SW480 (cell line): ENCODE measurements at regions not wholly inside any gene's neighbourhood (a gene's known extent, or its start where the extent isn't known, plus 50 kb on each side); places are given as distances from the start of the nearest gene placed in this dataset.
"Not testable (repeated sequence)": the region's sequence is repeated elsewhere in the genome, so short reads cannot be mapped to it uniquely, and the experiment has no call there.

Experiments
- DNase-seq: peaks from one replicate; pipeline ENCODE4 v3.0.0-alpha.2; 2016; ENCODE audit warnings: low spot score

- DNase-seq = no peak
These were observed 282.1 kb upstream of the ZNF32 start for GRCh38 chr10:43930777-43931176.

DNA sequence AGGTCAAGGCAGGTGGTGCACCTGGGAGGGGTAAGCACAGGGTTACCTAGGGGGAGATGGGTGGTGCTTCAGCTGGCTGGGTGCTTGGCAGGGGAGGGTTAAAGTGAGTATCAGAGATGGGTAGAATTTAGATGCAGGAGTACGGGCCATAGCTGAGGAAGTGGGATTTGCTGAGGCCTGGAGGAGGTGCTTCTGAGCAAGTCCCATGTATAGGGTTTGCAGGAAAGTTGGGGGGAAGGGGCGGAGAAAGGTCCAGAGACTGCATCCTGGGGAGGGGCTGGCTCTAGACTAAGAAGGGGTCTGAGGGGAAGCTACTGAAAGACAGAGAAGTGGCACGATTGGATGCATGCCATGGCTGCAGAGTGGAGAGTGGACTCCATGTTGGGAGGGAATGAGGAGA, 281.6 kb upstream of the ZNF32 start:
- no peak for DNase-seq

DNA sequence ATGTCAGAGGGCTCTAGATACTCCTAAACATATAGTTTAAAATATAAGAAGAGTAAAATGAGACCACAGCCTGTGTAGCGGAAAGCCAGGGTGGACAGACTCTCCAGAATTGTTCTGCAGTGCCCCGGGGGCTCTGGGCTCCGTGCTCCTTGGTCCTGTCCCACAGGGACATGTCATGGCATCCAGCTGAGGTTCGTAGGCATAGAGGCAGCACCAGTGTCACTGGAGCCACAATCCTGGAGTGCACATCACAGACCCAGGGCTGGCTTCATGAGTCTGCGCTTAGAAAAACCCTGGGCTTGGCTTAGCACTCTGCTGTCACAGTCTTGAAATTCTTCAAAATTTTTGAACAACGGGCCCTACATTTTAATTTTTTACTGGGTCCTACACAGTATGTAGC, 280.4 kb upstream of the ZNF32 start:
- DNase-seq = no peak

DNA sequence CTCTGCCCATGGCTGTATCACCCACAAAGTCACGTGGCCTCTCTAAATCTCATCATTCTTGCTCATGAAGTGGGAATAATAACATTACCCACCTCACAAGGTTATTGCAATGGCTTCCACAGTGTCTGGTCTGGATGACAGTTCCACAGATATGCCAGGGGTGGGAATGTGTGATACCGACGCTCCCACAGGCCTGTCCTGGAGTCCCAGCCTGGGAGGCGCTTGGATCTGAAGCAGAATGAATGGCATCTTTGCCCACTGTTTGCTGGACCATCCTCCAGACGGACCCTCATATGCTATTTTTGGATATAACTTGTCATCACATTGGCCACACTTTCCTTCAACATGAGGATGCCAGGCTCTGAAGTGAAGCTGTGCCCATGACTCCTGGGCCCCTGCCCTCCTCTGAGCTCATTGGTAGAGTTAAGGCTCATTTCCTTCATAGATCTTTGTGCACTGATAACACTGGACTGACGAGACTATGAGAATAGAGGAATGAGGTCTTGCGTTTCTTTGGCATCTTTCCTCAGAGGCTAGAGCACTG, 279.8 kb upstream of the ZNF32 start:
- no peak for DNase-seq

DNA sequence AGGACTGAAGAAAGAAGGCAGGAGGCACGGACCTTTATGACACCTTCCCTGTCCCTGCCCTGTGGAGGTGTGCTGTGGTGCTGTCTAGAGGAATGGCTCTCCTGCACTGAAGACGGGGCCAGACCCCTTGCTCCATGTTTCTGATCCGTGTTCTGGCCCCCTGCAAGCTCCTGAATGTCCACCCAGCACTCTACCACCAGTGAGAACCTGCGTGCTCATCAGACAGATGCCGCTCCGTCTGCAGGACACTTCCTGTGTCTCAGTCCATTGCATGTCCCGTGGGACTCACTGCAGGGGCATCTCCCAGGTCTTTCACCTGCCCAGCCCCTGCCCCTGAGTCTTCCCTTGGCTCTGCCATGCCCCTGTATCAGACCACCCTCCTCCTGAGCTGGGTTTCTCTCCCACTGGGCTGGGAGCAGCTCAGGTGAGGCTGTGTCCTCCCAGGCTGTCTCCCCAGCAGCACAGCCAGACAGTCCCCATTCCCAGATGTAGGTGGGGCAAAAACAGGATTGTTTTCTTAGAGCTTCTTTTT, 278.3 kb upstream of the ZNF32 start:
- no peak for DNase-seq

GRCh38 chr10:43926371-43926770, 277.7 kb upstream of the ZNF32 start:
- DNase-seq = no peak

- no peak for DNase-seq
These were observed 277.1 kb upstream of the ZNF32 start for GRCh38 chr10:43925793-43926192.

GRCh38 chr10:43923328-43923727, 274.6 kb upstream of the ZNF32 start:
- DNase-seq = no peak

- DNase-seq = no peak
These were observed 273.9 kb upstream of the ZNF32 start for GRCh38 chr10:43922335-43923280.

GRCh38 chr10:43921881-43922280, 273.2 kb upstream of the ZNF32 start:
- no peak for DNase-seq

GRCh38 chr10:43921478-43921877, 272.8 kb upstream of the ZNF32 start:
- no peak for DNase-seq

DNA sequence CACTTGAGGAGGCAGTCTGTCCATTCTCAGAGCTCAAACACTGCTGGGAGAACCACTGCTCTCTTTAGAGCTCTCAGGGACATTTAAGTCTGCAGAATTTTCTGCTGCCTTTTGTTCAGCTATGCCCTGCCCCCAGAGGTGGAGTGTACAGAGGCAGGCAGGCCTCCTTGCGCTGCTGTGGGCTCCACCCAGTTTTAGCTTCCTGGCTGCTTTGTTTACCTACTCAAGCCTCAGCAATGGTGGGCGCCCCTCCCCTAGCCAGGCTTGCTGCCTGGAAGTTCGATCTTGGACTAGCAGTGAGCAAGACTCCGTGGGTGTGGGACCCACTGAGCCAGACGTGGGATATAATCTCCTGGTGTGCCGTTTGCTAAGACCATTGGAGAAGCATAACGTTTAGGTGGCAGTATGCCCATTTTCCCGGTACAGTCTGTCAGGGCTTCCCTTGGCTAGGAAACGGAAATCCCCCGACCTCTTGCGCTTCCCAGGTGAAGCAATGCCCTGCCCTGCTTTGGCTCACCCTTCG, 271.6 kb upstream of the ZNF32 start:
- DNase-seq = not testable (repeated sequence)

- DNase-seq = no peak
These were observed 265.1 kb upstream of the ZNF32 start for GRCh38 chr10:43913676-43914235.

DNA sequence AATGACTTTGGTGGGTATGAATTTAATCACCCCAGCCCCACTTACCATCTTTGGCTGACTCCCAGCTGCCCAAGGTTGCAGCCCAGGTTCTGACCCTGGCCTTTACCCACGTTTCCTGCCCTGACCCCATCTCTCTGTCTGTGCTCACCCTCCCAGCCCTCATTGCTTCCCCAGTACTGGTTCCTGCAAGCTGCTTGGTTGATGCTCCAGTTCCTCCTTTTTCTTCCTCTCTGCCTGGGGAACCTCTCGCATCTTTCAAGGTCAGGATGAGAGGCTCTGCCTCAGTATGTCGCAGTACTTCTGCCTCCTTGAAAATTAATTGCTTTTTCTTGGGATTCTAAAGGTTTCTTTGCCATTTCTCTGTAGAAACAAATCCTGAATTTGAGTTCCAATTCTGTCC, 263.8 kb upstream of the ZNF32 start:
- no peak for DNase-seq

GRCh38 chr10:43906490-43906889, 257.8 kb upstream of the ZNF32 start:
- no peak for DNase-seq

- DNase-seq = no peak
These were observed 257.0 kb upstream of the ZNF32 start for GRCh38 chr10:43905512-43906236.

DNA sequence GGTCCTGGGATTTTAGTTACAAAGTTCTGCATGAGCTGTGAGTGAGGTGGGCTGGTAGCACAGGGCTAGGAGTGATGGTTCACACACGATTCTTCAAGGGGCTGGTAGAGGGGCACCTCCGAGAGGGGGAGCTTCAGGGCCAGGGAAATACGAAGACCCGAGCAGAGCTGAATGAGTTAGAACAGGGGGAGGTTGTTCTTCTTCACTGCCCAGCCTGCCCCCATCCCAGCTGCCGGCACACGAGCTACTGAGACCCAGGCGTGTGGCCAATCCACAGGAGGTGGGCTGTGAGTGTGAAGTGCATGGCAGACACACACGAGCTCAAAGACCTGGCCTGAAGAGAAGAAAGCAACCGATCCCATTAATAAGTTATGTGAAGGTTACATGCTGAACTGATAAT, 256.2 kb upstream of the ZNF32 start:
- no peak for DNase-seq

DNA sequence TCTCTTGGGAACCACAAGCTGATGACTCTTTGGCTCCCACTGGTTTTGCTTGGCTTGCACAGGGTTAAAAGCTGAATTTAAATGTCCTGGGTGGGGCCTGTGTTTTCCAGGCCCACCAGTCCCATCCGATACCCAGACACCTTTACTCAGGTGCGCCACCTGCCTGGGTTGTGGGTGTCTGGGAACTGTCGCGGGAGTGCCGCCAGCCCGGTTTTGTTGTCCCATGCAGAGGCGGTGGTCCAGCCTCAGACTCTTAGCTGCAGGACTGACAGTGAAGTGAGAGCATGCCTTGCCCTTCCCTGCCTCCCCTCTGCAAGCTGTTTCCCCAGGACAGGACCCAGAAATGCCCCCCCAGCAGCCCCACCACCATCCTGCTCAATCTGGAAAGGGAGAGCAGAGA, 255.6 kb upstream of the ZNF32 start:
- DNase-seq = no peak

DNA sequence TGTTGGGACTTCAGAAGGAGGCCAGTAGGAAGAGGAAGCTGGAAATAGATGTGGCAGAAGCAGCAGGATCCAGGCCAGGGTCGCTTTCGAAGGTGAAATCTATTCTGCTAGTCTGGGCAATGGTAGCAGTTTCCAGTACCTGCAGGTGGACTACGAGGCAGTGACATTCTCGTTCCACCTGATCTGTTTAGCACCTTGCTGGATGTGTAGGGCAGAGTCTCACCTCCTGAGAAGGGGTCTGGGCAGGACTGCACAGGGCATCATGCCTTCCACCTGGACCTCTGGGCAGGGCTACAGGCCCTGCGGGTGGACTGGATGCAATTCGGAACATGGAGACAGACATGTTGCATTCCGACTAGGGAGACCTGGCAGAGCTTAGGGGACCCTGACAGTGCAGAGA, 254.8 kb upstream of the ZNF32 start:
- no peak for DNase-seq

DNA sequence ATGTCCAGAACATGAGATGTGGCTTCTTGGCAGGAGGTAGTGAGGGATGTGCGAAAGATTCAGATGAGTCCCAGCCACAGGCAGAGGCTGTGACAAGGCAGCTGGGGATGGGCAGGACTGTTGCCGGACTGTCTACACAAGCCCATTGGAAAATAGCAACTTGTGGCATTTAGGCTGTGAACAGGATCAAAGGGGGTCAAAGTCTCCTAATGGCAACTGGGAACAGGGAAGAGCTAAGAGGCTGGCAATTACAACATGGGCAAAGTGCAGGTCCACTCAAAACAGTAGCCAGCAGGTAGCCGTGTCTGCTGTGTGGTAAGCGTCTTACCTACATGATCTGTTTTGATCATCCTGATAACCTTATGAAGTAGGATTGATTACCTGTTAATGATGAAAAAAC, 254.2 kb upstream of the ZNF32 start:
- DNase-seq = peak; percentile 16

DNA sequence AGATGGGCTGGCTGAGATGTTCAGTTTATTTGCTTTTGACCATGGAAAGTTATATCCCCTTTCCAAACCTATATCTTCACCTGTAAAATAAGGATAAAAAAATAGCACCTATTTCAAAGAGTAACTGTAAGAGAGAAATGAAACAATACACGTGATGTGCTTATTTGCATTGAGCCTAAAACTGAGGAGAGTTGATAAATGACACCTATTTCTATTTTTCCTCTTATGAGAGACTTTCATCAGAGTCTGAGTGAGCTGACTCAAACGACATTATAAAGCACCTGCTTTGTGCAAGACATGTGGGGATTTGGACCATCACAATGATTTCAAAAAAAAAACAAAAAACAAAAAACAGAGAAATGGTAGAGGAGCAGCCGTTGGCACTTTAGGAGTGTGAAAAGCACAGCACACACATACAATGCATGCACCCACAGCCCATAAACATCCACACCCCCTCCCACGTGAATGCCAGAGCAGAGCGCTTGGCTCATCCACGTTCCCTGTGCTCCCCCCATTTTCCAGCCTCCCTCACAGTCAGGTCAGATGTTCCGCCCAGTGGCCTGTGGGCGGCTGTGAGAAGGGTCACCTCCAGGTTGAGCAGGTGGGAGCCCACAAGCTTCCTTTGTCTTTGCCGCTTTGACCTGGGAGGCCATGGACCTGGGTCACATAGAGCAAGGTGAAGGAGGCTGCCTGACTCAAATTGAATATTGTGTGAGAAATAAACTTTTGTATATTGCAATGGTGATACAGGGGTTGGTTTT, 253.2 kb upstream of the ZNF32 start:
- DNase-seq = no peak
